Sigmoid colon (tissue), 4 donors: ENCODE measurements at regions not wholly inside any gene's neighbourhood (a gene's known extent, or its start where the extent isn't known, plus 50 kb on each side); places are given as distances from the start of the nearest gene placed in this dataset.

Experiments used
- EP300 ChIP-seq, 4 donors: sonication (generic); formaldehyde crosslinking; IDR thresholded peaks; one replicate each; pipeline ENCODE4 v1.6.1; 2017; ENCODE audit warnings: antibody characterized with exemption in 4 of 4
- TF ChIP-seq, protein P1 (sequence below), 4 experiments: fragments of 450-650 bp in 3 of 4; fragments of 200-600 bp in 1 of 4; IDR thresholded peaks; one replicate each; pipeline ENCODE4 v1.5.1; 2016 to 2019; ENCODE audit warnings: antibody characterized with exemption in 4 of 4, mild to moderate bottlenecking in 3 of 4, moderate library complexity in 2 of 4

DNA sequence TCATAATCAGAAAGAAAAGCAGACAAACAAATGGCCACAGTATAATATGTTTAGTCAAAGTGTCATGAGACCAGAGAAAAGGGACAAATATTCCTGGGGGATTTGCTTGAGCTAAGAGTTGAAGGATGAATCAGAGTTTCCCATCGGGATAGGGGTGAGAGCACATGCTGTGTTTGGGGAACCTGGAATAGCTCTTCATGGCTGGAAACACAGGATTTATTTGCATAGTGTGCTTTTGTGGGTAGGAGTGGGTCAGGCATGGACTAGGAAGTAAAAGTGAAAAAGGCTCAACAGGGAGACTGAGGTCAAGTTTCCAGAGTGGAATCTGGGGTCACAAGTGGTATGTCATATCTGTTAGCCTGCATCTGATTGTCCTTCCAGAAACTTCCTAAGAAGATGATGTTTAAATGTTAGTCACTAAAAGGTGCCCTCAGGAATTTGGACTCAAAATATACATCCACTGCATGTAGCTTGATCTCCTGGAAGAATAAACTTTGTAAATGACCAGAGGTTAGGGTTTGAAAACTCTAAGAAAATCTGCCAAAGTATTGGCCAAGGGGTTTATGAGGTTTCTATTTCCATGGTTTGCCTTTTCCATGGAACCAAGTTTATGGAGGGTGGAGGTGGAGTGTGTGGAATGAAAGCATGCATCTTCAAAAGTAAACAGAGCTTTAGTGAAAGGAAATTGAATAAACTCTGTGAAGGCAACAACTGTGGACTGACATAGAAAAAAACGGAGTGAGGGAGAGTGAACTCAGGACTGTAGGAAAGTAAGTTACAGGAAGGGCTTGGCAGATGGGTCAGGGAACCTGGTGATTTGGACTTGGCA is 344.6 kb downstream of the C12orf75 start:
- TF ChIP-seq EP300 (IDR thresholded peaks at IDR 0.05), result no peak
- TF ChIP-seq, protein P1, sequence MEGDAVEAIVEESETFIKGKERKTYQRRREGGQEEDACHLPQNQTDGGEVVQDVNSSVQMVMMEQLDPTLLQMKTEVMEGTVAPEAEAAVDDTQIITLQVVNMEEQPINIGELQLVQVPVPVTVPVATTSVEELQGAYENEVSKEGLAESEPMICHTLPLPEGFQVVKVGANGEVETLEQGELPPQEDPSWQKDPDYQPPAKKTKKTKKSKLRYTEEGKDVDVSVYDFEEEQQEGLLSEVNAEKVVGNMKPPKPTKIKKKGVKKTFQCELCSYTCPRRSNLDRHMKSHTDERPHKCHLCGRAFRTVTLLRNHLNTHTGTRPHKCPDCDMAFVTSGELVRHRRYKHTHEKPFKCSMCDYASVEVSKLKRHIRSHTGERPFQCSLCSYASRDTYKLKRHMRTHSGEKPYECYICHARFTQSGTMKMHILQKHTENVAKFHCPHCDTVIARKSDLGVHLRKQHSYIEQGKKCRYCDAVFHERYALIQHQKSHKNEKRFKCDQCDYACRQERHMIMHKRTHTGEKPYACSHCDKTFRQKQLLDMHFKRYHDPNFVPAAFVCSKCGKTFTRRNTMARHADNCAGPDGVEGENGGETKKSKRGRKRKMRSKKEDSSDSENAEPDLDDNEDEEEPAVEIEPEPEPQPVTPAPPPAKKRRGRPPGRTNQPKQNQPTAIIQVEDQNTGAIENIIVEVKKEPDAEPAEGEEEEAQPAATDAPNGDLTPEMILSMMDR (IDR thresholded peaks at IDR 0.05), result no peak
